ACHN (cell line): ENCODE measurements at regions not wholly inside any gene's neighbourhood (a gene's known extent, or its start where the extent isn't known, plus 50 kb on each side); places are given as distances from the start of the nearest gene placed in this dataset.
A peak's percentile ranks its signal among the peaks of the same experiment; 100 is the strongest.

ENCODE experiments used
- DNase-seq: peaks from one replicate; pipeline ENCODE4 v3.0.0-alpha.2; 2015
- in situ Hi-C: cut with HindIII; loops from 2 replicates; pipeline ENCODE4 v1.10.0; 2017; ENCODE audit warnings: low sequenced_read_pairs, low pct_ligation_motif_present, low pct_unique_long_range_greater_than_20kb

DNA sequence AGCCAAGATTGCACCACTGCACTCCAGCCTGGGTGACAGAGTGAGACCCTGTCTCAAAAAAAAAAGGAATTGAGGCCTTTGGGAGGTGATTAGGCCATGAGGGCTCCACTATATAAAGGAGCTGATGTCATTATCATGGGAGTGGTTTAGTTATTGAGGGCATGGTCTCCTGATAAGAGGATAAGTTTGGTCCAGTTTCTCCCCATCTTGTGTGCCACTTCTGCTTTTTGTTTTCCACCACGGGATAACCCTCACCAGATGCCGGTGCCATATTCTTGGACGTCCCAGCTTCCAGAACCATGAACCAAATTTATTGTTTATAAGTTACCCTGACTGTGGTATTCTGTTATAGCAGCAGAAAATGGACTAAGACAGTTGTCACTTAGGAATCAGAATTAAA, 125.8 kb downstream of the C1D start:
- in situ Hi-C loops: no loop called here
- no peak for DNase-seq

DNA sequence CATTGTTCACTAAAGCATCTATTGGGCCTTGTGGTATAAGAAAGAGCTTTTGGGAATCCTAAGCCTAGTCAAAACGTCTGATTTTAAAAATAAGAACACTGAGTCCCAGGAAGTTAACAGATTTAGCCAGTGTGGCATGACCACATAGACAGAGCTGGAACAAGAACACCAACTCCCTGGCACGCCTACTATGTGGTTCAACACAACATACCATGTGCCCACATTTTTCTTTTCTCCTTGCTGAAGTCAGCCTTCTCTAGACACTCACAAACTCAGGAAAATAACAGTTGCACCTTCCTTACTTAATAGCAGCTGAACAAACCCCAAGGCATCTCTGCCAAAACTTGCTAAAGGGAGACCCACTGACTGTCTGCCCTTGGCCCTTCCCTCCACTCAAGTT, 124.8 kb downstream of the C1D start:
- DNase-seq: no peak
- in situ Hi-C loops: no loop called here

DNA sequence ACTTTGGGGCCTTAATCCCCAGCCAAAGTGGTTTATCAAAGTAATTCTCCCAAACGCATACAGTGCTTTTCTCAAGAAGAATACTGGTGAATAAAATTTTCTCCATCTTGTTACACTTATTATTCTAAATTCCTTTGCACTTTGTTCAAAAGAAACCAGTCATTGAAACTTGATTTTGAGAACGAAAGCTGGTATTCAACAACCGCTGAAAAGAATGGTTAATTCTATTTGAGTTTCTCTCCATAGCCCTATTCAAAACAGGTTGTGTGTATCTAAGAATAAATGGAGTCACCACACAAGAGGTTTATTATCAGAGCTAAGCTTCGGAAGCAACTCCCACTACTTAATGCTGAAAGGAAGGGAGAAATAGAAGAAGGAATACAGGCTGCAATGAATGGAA, 117.7 kb downstream of the C1D start:
- in situ Hi-C loops: no loop called here
- DNase-seq: no peak

DNA sequence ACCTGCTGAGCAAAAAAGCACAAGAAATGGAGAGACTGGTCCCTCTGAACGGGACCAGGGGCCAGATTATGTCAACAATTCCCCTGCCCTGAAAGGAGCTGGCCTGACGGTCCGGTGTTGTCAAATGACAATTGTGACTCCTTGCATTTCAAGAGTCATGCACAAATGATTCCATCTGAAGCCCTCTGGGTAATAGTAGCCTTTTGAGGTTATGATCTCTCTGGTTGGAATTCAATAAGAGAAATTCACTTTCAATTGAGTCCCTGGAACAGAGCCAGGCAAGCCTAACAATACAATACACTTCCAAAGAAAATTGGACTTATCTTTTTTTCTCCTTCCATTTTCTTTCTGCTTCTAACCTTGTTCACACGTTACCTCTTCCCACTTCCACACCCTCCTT, 116.9 kb downstream of the C1D start:
- DNase-seq: no peak
- in situ Hi-C loops: no loop called here

DNA sequence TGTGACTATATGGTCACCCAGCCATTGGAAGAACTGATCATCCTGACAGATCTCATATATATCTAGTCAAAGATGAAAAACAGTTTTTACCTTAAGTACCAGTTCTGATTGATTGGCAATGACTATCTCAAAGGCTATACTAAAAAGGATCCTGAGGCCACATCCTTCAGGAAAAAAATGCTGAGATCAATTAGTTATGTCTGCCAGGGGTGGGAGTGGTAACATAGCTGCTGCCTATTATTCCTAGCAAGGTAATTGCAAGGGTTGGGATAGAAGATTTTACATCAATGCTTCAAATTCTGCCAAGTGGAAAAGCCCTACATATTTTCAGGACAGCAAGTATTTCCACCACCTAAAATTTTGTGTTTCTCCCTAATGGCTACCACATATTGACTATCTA, 114.7 kb downstream of the C1D start:
- in situ Hi-C loops: no loop called here

DNA sequence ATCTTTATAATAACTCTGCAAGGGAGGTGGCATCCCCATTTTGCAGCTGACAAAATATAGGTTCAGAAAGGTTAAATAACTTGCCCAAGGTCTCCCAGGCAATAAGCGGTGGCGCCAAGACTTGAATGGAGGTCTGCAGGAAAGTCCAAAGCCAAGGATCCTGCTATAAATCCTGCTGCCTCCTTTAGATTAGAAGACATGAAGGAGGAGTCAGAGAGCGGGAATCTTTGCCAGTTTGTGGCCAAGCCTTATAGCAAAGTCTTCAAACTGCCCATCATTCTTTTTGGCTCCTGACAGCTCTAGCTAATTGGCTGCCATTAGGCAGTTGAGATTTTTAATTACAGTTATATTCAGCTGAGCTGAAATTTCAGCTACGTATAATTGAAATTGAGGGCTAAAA, 114.3 kb downstream of the C1D start:
- in situ Hi-C loops: no loop called here
- DNase-seq: no peak

More for the DNA sequence above, 114.7 kb downstream of the C1D start:
- DNase-seq: no peak

DNA sequence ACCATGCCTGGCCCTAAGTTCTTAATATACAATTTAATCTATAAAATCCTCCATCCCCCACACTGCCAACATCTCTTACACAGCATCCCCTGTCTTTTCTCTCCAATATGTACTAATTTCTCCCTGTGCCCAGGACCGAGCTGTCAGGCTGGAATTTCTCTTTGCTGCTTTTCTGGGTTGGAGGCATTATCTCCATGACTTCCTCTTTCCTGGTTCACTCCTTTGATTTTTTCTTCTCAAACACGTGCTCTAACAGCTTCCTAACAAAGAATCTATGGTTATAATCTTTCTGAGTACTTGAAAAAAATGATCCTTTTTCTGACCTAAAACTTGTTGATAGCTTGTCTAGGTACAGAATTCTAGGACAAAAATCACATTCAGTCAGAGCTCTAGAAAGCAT, 112.8 kb downstream of the C1D start:
- in situ Hi-C loops: no loop called here
- no peak for DNase-seq

DNA sequence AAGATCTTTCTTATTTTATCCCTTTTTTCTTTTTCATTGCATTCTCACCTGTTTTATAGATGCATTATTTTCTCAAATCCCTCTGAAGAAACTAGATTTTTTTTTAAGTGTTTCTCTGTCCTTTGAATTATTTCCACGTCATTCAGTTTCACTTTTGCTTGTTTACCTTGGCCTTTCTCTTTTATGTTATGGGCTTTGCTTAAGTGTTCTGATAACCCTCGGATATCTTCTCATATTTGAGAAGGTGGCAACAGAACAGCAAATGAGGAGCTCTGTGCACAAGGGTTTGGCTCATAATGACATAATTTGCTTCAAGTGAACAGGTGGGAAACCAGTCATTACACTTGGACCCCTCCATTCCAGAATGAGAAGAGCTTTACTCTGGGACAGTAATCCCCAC, 111.9 kb downstream of the C1D start:
- peak; percentile 5 for DNase-seq
- in situ Hi-C loops: no loop called here

DNA sequence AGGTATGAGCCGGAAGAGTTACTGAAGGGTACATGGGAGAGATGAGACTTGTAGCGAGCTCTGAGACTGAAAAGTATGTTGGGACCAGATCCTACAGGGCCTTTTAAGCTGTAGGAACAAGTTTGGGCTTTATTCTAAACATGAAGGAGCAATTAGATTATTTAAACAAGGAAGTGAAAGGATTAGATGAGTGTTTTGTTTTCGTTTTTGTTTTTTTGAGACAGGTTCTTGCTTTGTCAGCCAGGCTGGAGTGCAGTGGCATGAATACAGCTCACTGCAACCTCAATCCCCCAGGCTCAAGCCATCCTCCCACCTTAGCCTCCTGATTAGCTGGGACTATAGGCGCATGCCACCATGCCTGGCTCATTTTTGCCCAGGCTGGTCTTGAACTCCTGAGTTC, 110.7 kb downstream of the C1D start:
- DNase-seq: no peak
- in situ Hi-C loops: no loop called here

DNA sequence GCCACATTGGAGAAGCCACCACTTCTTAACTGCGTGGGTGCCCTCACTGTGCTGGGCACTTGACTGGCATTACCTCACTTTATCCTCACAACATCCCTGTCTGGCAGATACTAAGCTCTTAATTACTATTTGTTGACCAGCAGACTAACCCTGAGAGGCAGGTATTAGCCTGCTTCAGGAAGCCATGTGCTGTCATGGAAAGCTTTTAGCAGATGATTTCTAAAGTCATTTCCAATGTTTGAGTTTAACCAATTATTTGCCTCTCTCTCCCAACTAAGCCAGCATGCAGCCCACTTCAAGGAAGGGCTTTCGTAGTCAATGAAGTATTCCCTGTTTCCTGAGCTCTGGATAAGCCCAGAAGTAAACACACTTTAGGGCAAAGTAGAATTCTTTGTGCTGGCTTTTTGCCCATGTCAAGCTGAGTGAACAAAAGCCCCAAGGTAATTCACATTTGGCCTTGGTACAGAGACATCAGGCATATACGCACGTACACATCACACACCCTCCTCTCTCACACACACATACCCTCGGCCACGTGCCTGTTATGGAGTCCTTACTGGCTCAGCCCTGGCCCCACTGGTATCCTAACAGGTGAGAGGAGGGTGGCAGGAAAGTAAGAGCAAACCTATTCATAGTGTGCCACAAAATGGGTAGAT, 108.6 kb downstream of the C1D start:
- DNase-seq: no peak
- in situ Hi-C loops: no loop called here

DNA sequence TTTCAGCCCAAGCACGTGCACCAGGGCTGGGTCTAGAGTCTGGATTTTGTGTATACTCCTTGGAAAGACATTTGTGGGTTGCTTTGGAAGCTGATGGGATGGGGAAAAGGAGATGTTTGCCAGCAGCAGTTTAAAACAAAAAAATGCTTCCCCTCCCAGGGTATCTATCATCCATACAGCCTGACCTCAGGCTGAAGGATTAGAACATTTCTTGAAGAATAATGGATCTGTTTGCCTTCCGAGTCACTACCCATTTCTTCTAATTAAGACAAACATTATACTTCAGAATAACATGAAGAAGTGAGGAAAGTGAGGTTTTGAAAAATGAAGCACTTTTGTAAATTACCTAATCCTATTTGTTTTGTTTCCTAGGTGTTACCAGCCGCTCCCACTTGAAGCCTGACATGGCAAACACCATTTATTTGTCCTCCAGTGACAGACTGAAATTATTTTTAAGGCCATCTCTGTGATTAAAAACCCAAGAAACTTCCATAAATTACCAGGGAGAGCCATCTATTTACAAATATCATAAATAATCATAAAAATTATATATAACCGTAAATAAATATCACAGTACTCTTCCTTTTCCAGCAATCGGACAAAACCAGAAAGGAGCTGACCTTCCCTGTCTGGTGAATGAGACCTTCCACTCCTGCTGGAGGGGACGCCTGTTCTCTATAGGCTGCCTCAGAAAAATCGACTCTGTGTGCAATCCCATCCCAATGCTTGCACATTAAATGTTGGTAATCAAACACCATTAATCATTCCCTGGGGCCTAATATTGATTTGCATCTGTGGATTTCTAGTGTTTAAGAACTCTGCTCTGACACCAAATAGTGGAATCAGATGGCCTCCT, 106.8 kb downstream of the C1D start:
- in situ Hi-C loops: no loop called here
- DNase-seq: no peak

DNA sequence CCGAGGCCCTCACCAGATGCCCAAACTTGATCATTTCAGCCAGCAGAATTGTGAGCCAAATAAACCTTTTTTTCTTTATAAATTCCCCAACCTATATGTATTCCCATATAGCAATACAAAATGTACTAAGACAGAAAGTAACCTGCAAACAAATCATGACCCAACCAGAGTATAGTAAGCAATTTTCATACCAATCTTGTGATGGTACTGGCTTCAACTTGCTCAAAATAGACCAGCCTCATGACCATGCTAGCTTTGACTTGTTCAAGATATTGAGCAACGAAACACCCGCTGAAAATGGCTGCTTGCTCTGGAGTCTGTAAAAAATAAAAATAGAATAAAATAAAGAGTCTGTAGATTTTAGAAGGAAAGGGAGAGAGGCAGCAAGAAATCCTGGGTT, 97.6 kb downstream of the C1D start:
- in situ Hi-C loops: no loop called here

DNA sequence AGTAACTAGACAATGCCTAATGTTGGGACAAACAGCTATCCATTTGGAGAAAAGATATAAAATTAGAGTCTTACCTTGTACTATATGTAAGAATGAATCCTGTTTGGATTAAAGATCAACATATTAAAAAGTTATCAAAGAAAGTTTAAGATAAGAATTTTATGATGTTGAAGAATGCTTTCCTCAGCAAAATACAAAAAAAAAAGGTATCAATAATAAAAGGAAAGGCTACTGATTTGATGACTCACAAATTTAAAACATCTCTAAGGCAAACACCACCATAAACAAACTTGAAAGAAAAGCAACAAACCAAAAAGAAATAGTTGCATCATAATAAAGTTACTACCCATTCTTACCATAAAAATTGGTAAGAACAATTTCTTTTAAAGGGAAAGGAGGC, 92.7 kb downstream of the C1D start:
- in situ Hi-C loops: no loop called here

More for the DNA sequence above, 97.6 kb downstream of the C1D start:
- DNase-seq: no peak

DNA sequence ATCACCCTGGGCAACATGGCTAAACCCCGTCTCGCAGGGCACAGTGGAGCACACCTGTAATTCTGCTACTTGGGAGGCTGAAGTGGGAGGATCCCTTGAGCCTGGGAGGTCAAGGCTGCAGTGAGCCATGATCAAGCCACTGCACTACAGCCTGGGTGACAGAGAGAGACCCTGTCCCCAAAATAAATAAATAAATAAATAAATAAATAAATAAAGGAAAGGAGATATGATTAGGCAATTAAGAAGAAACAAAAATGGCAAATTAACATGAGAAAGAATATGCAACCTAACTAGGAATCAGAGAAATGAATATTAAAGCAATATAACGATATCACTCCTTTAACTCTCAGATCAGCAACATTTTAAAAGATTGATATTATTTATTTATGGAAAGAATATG, 92.3 kb downstream of the C1D start:
- in situ Hi-C loops: no loop called here
- DNase-seq: no peak

More for the DNA sequence above, 92.7 kb downstream of the C1D start:
- DNase-seq: no peak

DNA sequence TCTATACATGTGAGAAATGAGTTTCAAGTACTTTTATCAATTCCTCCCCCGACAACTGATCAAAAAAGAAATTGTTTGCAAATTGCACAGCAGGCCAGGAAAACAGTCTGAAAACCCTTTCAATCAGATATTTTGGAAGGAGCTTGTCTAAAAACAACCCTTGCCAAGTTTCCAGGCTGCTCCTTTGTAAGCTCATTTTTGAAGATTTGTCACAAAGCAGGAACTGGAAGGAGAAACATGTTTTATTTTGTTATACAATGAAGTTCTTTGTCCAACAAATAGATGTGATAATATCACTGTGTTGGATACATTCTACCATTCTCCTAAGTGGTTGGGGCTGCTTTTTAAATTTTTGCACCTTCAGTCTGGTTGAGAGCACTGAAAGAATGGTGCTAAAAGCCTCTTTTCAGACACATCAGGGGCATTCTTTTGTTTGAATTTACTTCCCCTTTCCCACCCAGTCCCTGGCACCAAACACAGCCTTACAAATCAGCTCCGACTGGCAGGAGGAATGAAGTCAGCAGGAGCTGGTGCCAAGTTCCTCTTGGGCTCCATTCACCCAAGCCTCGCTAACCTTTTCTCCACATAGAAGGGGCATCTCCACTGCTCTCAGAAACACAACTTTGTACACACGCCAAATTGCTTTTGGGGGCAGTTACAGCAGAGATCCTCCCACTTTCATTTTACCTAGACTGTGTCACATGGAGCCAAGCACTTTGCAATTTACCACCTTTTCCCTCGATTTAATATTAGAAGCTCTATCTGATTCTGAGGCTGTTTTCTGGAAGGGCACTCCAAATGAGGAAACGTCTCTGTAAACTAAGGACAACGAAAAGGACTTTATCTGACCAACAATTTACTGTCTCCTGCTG, 88.0 kb downstream of the C1D start:
- no peak for DNase-seq
- in situ Hi-C loops: no loop called here

DNA sequence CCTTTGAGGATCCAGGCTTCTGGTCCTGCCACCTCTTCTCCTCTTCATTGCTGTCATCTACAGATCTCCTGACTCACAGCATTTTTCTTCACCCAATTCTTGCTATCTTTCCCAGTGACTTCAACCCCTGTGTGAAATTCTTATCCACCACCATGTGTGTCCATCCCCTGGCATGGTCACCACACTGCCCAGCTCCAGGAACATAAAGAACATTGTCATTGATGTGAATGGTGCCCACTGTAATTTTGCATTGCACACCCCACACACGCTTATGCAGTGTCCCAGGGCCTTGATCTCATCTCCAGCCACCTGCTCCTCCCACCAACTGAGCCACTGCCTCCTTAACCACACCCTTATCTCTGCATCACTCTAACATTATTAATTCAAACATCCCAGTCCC, 85.3 kb downstream of the C1D start:
- no peak for DNase-seq
- in situ Hi-C loops: no loop called here

DNA sequence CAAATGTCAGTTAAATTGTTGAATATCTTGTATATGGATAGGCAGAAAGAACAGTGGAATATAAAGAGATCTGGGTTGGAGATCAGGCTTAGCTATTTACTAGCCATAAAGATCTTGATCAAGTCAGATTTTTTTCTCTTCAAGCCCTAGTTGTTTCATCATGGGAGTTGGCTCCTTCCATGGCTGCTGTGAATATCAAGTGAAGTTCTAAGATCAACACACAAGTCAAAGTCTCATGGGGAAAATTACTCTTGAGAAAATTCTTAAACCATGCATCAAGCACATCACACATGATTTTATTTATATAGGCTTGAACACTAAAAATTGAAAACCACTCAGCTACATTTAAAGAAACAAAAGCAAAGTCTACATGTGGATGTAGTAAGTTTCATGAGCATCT, 79.8 kb downstream of the C1D start:
- in situ Hi-C loops: no loop called here

DNA sequence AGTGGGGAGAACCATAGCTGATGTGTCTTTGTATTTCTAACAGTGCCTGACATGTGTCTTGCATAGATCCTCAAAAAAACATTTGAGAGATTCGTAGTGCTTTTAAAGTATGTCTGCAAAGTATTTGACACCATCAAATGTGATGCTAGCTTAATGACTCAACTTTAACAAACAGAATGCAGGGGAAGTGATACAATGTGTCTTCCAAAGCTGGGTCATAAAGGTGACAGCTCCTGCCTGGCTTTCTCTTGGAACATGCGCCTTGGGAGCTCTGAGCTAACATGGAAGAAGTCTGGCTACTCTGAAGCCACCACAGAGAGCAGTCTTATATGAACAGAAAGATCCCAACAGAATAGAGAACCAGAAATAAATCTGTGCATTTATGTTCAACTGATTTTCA, 78.2 kb downstream of the C1D start:
- DNase-seq: no peak
- in situ Hi-C loops: no loop called here

More for the DNA sequence above, 79.8 kb downstream of the C1D start:
- no peak for DNase-seq

DNA sequence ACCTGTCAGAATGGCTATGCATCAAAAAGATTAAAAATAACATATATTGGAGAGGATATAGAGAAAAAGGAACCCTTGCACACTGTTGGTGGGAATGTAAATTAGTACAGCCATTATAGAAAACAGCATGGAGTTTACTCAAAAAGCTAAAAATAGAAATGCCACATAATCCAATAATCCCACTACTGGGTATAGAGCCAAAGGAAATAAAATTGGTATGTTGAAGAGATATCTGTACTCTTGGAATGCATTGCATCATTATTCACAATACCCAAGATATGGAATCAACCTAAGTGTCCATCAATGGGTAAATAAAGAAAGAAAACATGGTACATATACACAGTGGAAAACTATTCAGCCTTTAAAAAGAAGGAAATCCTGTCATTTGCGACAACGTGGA, 77.2 kb downstream of the C1D start:
- DNase-seq: no peak
- in situ Hi-C loops: no loop called here
